OCI-LY7 (cell line): ENCODE measurements at regions not wholly inside any gene's neighbourhood (a gene's known extent, or its start where the extent isn't known, plus 50 kb on each side); places are given as distances from the start of the nearest gene placed in this dataset.

Experiments used
- BruUV-seq: library from RNA; stranded (reverse); fragments of 400-500 nt; replicated peaks from 2 replicates; lab custom pipeline; 2021; lab: Mats Ljungman, UMichigan
- CTCF ChIA-PET: fragments of 300-600 bp; sonication (Branson Sonifier 250); formaldehyde crosslinking; loops from one replicate; lab custom pipeline; 2022; ENCODE audit warnings: antibody characterized with exemption; ENCODE audit not compliant: unreplicated experiment; lab: Charles Lee
- POLR2A ChIA-PET: fragments of 300-600 bp; sonication (Branson Sonifier 250); formaldehyde crosslinking; loops from one replicate; lab custom pipeline; 2022; ENCODE audit warnings: antibody characterized with exemption; lab: Charles Lee
- DNase-seq: peaks from one replicate; pipeline ENCODE4 v3.0.0-alpha.2; 2015; ENCODE audit warnings: low spot score
- H2AFZ ChIP-seq: fragments of 200-600 bp; sonication (generic), shearing (Covaris generic); 2 replicates; pipeline ENCODE4 v1.6.1; 2014; ENCODE audit warnings: mild to moderate bottlenecking, antibody characterized with exemption, low read length, moderate library complexity
- H3K27ac ChIP-seq: fragments of 200-600 bp; sonication (generic); 2 replicates; pipeline ENCODE4 v1.5.1; 2014; ENCODE audit warnings: mixed run types, low read depth, mild to moderate bottlenecking, moderate library complexity, low read length, inconsistent platforms; ENCODE audit not compliant: poor library complexity, severe bottlenecking
- H3K36me3 ChIP-seq: fragments of 200-600 bp; sonication (generic); 2 replicates; pipeline ENCODE4 v1.6.1; 2014; ENCODE audit warnings: mild to moderate bottlenecking, antibody characterized with exemption, low read length, moderate library complexity, mixed read lengths; ENCODE audit not compliant: insufficient read depth
- H3K4me1 ChIP-seq: fragments of 200-600 bp; sonication (generic); 2 replicates; pipeline ENCODE4 v1.5.1; 2014; ENCODE audit warnings: mild to moderate bottlenecking, low read length; ENCODE audit not compliant: insufficient read depth, poor library complexity, severe bottlenecking
- H3K4me2 ChIP-seq: fragments of 200-600 bp; sonication (generic); 2 replicates; pipeline ENCODE4 v1.6.1; 2014; ENCODE audit warnings: mild to moderate bottlenecking, low read length
- H3K4me3 ChIP-seq: fragments of 200-600 bp; sonication (generic); 2 replicates; pipeline ENCODE4 v1.5.1; 2014; ENCODE audit warnings: mild to moderate bottlenecking, low read depth, low read length; ENCODE audit not compliant: poor library complexity, severe bottlenecking
- H3K79me2 ChIP-seq: fragments of 200-600 bp; sonication (generic); 2 replicates; pipeline ENCODE4 v1.6.1; 2016; ENCODE audit warnings: low read depth, mild to moderate bottlenecking, low read length, moderate library complexity, mixed read lengths; ENCODE audit not compliant: insufficient read depth
- H3K9me2 ChIP-seq: fragments of 200-600 bp; sonication (generic); 2 replicates; pipeline ENCODE4 v1.6.1; 2016; ENCODE audit warnings: mild to moderate bottlenecking, low read length, mixed read lengths; ENCODE audit not compliant: insufficient read depth
- H3K9me3 ChIP-seq: fragments of 200-600 bp; sonication (generic); 2 replicates; pipeline ENCODE4 v1.6.1; 2014; ENCODE audit warnings: mild to moderate bottlenecking, mixed run types, low read length, mixed read lengths
- H4K20me1 ChIP-seq: fragments of 200-600 bp; sonication (generic); 2 replicates; pipeline ENCODE4 v1.6.1; 2014; ENCODE audit warnings: mild to moderate bottlenecking, antibody characterized with exemption, low read length, moderate library complexity, mixed read lengths; ENCODE audit not compliant: insufficient read depth
- EZH2phosphoT487 ChIP-seq: fragments of 200-600 bp; sonication (generic); IDR thresholded peaks from 2 replicates; pipeline ENCODE4 v1.6.1; 2018; ENCODE audit warnings: low read depth, borderline replicate concordance, mild to moderate bottlenecking, mixed run types, antibody characterized with exemption, low read length, moderate library complexity, mixed read lengths
- intact Hi-C: fragments of 100-400 bp; cut with micrococcal nuclease; formaldehyde crosslinking; loops from one replicate; pipeline ENCODE4 v1.10.0; 2022; ENCODE audit not compliant: unreplicated experiment
- TF ChIP-seq, protein P1 (sequence below): fragments of 200-600 bp; sonication (generic); conservative IDR thresholded peaks from 2 replicates; pipeline ENCODE4 v1.5.1; 2014; ENCODE audit warnings: mild to moderate bottlenecking, antibody characterized with exemption, low read length, moderate library complexity, mixed read lengths

DNA sequence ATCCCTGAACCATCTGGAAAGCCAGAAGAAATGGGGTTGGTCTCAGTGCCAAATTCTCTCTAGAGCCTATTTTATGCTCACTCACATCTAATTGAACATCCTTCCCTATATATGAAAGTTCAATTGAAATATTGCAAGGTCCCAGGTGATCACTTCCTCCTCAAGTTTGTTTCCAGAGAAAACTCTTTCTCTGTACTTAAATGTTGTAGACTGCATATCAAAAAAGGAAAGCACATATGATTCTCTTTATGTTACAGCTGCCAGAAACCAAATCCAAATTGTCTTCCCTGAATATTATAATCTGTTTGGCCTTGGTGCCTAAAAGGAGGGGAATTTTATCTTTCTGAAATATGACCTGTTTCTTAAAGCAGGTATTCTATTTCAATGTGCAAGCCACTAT, 93.3 kb downstream of the SHOX2 start:
- Histone ChIP-seq H3K4me2 (no peak overlapping the region), H2AFZ (no peak overlapping the region)

DNA sequence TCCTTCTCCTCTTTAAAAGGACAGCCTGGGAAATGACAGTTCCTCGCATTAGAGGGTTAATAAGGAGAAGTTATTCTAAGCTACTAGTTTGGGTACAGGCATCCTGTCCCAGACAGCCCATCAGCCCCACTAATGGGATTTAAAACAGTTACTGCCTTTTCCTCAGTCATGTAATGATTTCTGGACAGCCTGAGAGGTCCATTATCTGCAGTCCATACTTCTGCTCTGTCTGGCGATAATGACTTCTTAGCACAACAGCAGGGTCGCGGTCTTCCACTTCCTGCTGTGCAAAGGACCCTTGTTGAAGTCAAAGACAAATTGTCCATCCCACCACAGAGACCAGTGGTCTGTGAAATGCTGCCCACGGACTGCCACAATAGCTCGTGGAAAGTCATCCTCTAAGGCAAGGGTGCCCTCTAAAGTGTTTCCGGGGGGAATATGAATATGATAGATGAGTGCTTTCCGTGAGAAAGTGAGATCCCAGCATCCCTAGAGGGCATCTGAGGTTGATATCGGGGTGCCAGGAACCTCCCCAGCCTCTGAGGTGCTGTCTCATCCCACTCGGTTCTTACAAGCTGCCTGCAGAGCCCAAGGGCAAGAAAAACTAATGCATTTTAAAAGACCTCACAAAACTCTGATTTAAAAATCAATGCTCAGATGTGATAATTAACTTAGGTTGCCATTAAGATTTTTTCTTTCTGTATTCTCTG, 100.7 kb downstream of the SHOX2 start:
- Histone ChIP-seq H4K20me1 (no peaks in the 10 kb centered on the region), H3K4me2 (no peak overlapping the region), H3K9me3 (no peaks in the 10 kb centered on the region), H3K9me2 (no peaks in the 10 kb centered on the region), H3K27ac (no peak overlapping the region), H3K4me1 (no peaks in the 10 kb centered on the region), H3K79me2 (no peaks in the 10 kb centered on the region), H2AFZ (no peak overlapping the region), H3K4me3 (no peak overlapping the region), H3K36me3 (no peaks in the 10 kb centered on the region)
- ChIA-PET CTCF (no interaction called here), POLR2A (interaction anchor here (1.0 kb wide), 1 partner anchor 9 kb away, joined by 3 read pairs; no protein-coding TSS in a partner anchor)
- no peak for DNase-seq
- intact Hi-C loops, result loop anchor here (10.0 kb wide), 1 partner anchor 49 kb away; no protein-coding TSS in a partner anchor
- TF ChIP-seq EZH2phosphoT487, result no peak
- TF ChIP-seq, protein P1, sequence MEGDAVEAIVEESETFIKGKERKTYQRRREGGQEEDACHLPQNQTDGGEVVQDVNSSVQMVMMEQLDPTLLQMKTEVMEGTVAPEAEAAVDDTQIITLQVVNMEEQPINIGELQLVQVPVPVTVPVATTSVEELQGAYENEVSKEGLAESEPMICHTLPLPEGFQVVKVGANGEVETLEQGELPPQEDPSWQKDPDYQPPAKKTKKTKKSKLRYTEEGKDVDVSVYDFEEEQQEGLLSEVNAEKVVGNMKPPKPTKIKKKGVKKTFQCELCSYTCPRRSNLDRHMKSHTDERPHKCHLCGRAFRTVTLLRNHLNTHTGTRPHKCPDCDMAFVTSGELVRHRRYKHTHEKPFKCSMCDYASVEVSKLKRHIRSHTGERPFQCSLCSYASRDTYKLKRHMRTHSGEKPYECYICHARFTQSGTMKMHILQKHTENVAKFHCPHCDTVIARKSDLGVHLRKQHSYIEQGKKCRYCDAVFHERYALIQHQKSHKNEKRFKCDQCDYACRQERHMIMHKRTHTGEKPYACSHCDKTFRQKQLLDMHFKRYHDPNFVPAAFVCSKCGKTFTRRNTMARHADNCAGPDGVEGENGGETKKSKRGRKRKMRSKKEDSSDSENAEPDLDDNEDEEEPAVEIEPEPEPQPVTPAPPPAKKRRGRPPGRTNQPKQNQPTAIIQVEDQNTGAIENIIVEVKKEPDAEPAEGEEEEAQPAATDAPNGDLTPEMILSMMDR, result no peak
- no TSS peak for BruUV-seq

More for the DNA sequence above, 93.3 kb downstream of the SHOX2 start:
- Histone ChIP-seq H3K36me3 (no peaks in the 10 kb centered on the region), H4K20me1 (no peaks in the 10 kb centered on the region), H3K9me2 (no peaks in the 10 kb centered on the region), H3K9me3 (no peaks in the 10 kb centered on the region), H3K27ac (no peak overlapping the region), H3K4me3 (no peak overlapping the region), H3K4me1 (no peaks in the 10 kb centered on the region), H3K79me2 (no peaks in the 10 kb centered on the region)
- TF ChIP-seq, protein P1, result no peak
- no peak for TF ChIP-seq EZH2phosphoT487
- DNase-seq, result no peak
- BruUV-seq, result no TSS peak
- ChIA-PET CTCF (no interaction called here), POLR2A (no interaction called here)
- intact Hi-C loops, result no loop called here

DNA sequence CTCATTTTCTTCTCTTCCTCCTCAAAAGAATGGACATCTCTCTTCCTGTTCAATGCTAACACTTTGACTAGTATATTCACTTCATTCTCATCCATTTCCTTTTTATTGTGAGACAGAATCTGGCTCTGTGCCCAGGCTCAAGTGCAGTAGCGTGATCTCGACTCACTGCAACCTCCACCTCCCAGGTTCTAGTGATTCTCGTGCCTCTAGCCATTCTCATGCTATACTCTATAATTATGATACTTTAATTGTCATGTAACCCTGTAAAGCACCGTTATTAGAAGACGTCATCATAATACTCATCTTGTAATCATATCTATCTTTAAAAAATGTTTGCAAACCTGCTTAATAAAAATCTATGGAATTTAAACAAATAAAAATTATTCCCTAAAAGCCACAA, 107.0 kb downstream of the SHOX2 start:
- ChIA-PET POLR2A (no interaction called here), CTCF (no interaction called here)
- no peak for DNase-seq
- H3K4me3 ChIP-seq, result no peak overlapping the region
- no peaks in the 10 kb centered on the region for H3K4me1 ChIP-seq
- H3K9me2 ChIP-seq, result no peaks in the 10 kb centered on the region
- TF ChIP-seq, protein P1, result no peak
- TF ChIP-seq EZH2phosphoT487, result no peak
- no peak overlapping the region for H3K4me2 ChIP-seq
- H3K36me3 ChIP-seq, result no peaks in the 10 kb centered on the region
- no peak overlapping the region for H3K27ac ChIP-seq
- no peaks in the 10 kb centered on the region for H3K79me2 ChIP-seq
- no peak overlapping the region for H2AFZ ChIP-seq
- intact Hi-C loops, result no loop called here
- H3K9me3 ChIP-seq, result no peaks in the 10 kb centered on the region; the same call in 1 of the 2 replicates
- H4K20me1 ChIP-seq, result no peaks in the 10 kb centered on the region
- BruUV-seq, result no TSS peak
